CD8-positive, alpha-beta memory T cell (primary cell): ENCODE measurements at regions not wholly inside any gene's neighbourhood (a gene's known extent, or its start where the extent isn't known, plus 50 kb on each side); places are given as distances from the start of the nearest gene placed in this dataset.
A peak's percentile ranks its signal among the peaks of the same experiment; 100 is the strongest.
"Not testable (repeated sequence)": the region's sequence is repeated elsewhere in the genome, so short reads cannot be mapped to it uniquely, and the experiment has no call there.

Experiments
- CTCF ChIA-PET: fragments of 350-600 bp; sonication (Branson Sonifier 250); formaldehyde crosslinking; loops from one replicate; lab custom pipeline; 2021; ENCODE audit warnings: antibody characterized with exemption; lab: Charles Lee
- POLR2A ChIA-PET: fragments of 350-600 bp; sonication (Branson Sonifier 250); formaldehyde crosslinking; loops from one replicate; lab custom pipeline; 2021; ENCODE audit warnings: antibody characterized with exemption; lab: Charles Lee
- DNase-seq, 5 donors: peaks; one replicate each; pipeline versions ENCODE4 v3.0.0 to v3.0.0-alpha.2; 2020 to 2022; ENCODE audit warnings: mixed read lengths in 1 of 5
- H3K27ac ChIP-seq: one replicate; pipeline ENCODE4 v1.7.0; 2013; ENCODE audit warnings: low read depth, mild to moderate bottlenecking, low read length, moderate library complexity
- H3K27me3 ChIP-seq: 2 replicates; pipeline ENCODE4 v1.7.0; 2013; ENCODE audit warnings: low read length, mild to moderate bottlenecking; ENCODE audit not compliant: insufficient read depth, poor library complexity, severe bottlenecking
- H3K36me3 ChIP-seq: 2 replicates; pipeline ENCODE4 v1.7.0; 2013; ENCODE audit warnings: mild to moderate bottlenecking, low read length, moderate library complexity; ENCODE audit not compliant: insufficient read depth
- H3K4me1 ChIP-seq: 2 replicates; pipeline ENCODE4 v1.7.0; 2013; ENCODE audit warnings: mild to moderate bottlenecking, low read length, moderate library complexity; ENCODE audit not compliant: insufficient read depth
- H3K4me3 ChIP-seq: 2 replicates; pipeline ENCODE4 v1.7.0; 2013; ENCODE audit warnings: mild to moderate bottlenecking, low read length
- H3K9me3 ChIP-seq: 2 replicates; pipeline ENCODE4 v1.7.0; 2013; ENCODE audit warnings: mild to moderate bottlenecking, low read length
- H3K27ac Mint-ChIP-seq, 8 donors: one replicate each; pipeline ENCODE4 v1.8.0; 2020 to 2021; ENCODE audit warnings: mixed read lengths in 8 of 8, mild to moderate bottlenecking in 6 of 8, inconsistent platforms in 3 of 8, moderate library complexity in 3 of 8
- H3K27me3 Mint-ChIP-seq, 2 donors: one replicate each; pipeline ENCODE4 v1.8.0; 2020 to 2021; ENCODE audit warnings: mixed read lengths in 2 of 2, mild to moderate bottlenecking in 1 of 2, moderate library complexity in 1 of 2
- H3K36me3 Mint-ChIP-seq, 3 donors: one replicate each; pipeline ENCODE4 v1.8.0; 2020 to 2021; ENCODE audit warnings: mixed read lengths in 3 of 3, inconsistent platforms in 1 of 3, mild to moderate bottlenecking in 1 of 3
- H3K4me1 Mint-ChIP-seq, 3 donors: one replicate each; pipeline ENCODE4 v1.8.0; 2020 to 2021; ENCODE audit warnings: mixed read lengths in 3 of 3, inconsistent platforms in 1 of 3, mild to moderate bottlenecking in 1 of 3
- H3K4me3 Mint-ChIP-seq, 7 donors: one replicate each; pipeline ENCODE4 v1.8.0; 2020 to 2021; ENCODE audit warnings: mixed read lengths in 7 of 7, mild to moderate bottlenecking in 6 of 7, moderate library complexity in 4 of 7, inconsistent platforms in 2 of 7
- H3K9me3 Mint-ChIP-seq, 5 donors: one replicate each; pipeline ENCODE4 v1.8.0; 2020 to 2022; ENCODE audit warnings: mixed read lengths in 5 of 5, mild to moderate bottlenecking in 3 of 5, moderate library complexity in 2 of 5, inconsistent platforms in 1 of 5

- H3K27ac ChIP-seq, H3K4me1 Mint-ChIP-seq, H3K4me3 Mint-ChIP-seq, DNase-seq, H3K27me3 ChIP-seq, H3K27me3 Mint-ChIP-seq, POLR2A ChIA-PET, H3K4me1 ChIP-seq, H3K9me3 ChIP-seq, H3K36me3 ChIP-seq, CTCF ChIA-PET, H3K36me3 Mint-ChIP-seq, H3K4me3 ChIP-seq, H3K9me3 Mint-ChIP-seq, H3K27ac Mint-ChIP-seq: not testable (repeated sequence)
Measured at GRCh38 chr21:6428498-6429092, 4092.8 kb upstream of the TPTE start.

GRCh38 chr21:6429924-6430323, 4091.5 kb upstream of the TPTE start:
- H3K4me1 ChIP-seq, H3K36me3 Mint-ChIP-seq, H3K36me3 ChIP-seq, H3K4me3 ChIP-seq, DNase-seq, POLR2A ChIA-PET, H3K4me1 Mint-ChIP-seq, H3K27ac ChIP-seq, H3K27me3 ChIP-seq, H3K4me3 Mint-ChIP-seq, H3K27ac Mint-ChIP-seq, H3K9me3 Mint-ChIP-seq, H3K27me3 Mint-ChIP-seq, H3K9me3 ChIP-seq, CTCF ChIA-PET: not testable (repeated sequence)

- H3K4me1 Mint-ChIP-seq, H3K9me3 ChIP-seq, CTCF ChIA-PET, H3K4me1 ChIP-seq, H3K4me3 ChIP-seq, H3K36me3 ChIP-seq, DNase-seq, H3K27me3 ChIP-seq, H3K9me3 Mint-ChIP-seq, H3K27ac Mint-ChIP-seq, POLR2A ChIA-PET, H3K27ac ChIP-seq, H3K27me3 Mint-ChIP-seq, H3K4me3 Mint-ChIP-seq, H3K36me3 Mint-ChIP-seq: not testable (repeated sequence)
Measured at GRCh38 chr21:6433149-6433548, 4088.2 kb upstream of the TPTE start.

GRCh38 chr21:6436205-6436604, 4085.2 kb upstream of the TPTE start:
- H3K9me3 ChIP-seq, H3K27me3 ChIP-seq, H3K27ac ChIP-seq, H3K36me3 Mint-ChIP-seq, H3K27me3 Mint-ChIP-seq, H3K4me1 ChIP-seq, H3K4me3 Mint-ChIP-seq, H3K4me3 ChIP-seq, H3K27ac Mint-ChIP-seq, H3K9me3 Mint-ChIP-seq, POLR2A ChIA-PET, CTCF ChIA-PET, H3K36me3 ChIP-seq, H3K4me1 Mint-ChIP-seq: not testable (repeated sequence)
- DNase-seq = peak in 1 of 5 donors; percentile 28

- H3K4me1 ChIP-seq, H3K27ac ChIP-seq, CTCF ChIA-PET, H3K9me3 ChIP-seq, H3K4me3 ChIP-seq, H3K27me3 Mint-ChIP-seq, H3K4me1 Mint-ChIP-seq, DNase-seq, H3K9me3 Mint-ChIP-seq, H3K36me3 ChIP-seq, H3K27me3 ChIP-seq, POLR2A ChIA-PET, H3K36me3 Mint-ChIP-seq: not testable (repeated sequence)
- Mint-ChIP-seq H3K27ac (peak overlapping the region in 2 of 8 donors; percentile 50 to 51), H3K4me3 (peak overlapping the region in 3 of 7 donors; percentile 39 to 58 (median 52))
Measured at GRCh38 chr21:6436971-6437833, 4084.2 kb upstream of the TPTE start.

- H3K4me3 ChIP-seq, H3K27me3 Mint-ChIP-seq, H3K36me3 ChIP-seq, POLR2A ChIA-PET, H3K4me3 Mint-ChIP-seq, H3K4me1 Mint-ChIP-seq, H3K4me1 ChIP-seq, H3K36me3 Mint-ChIP-seq, H3K27me3 ChIP-seq, H3K9me3 Mint-ChIP-seq, H3K27ac Mint-ChIP-seq, DNase-seq, H3K27ac ChIP-seq, CTCF ChIA-PET, H3K9me3 ChIP-seq: not testable (repeated sequence)
Measured at GRCh38 chr21:6437834-6438187, 4083.6 kb upstream of the TPTE start.

- H3K4me3 Mint-ChIP-seq, H3K4me1 ChIP-seq, H3K9me3 ChIP-seq, H3K27me3 ChIP-seq, H3K27ac Mint-ChIP-seq, DNase-seq, POLR2A ChIA-PET, H3K4me1 Mint-ChIP-seq, H3K36me3 Mint-ChIP-seq, H3K27ac ChIP-seq, CTCF ChIA-PET, H3K9me3 Mint-ChIP-seq, H3K36me3 ChIP-seq, H3K27me3 Mint-ChIP-seq, H3K4me3 ChIP-seq: not testable (repeated sequence)
Measured at GRCh38 chr21:6439058-6439457, 4082.3 kb upstream of the TPTE start.

GRCh38 chr21:6454648-6455340, 4066.6 kb upstream of the TPTE start:
- POLR2A ChIA-PET, H3K4me3 Mint-ChIP-seq, H3K27me3 ChIP-seq, H3K4me1 Mint-ChIP-seq, H3K27ac Mint-ChIP-seq, H3K27ac ChIP-seq, H3K36me3 Mint-ChIP-seq, CTCF ChIA-PET, H3K4me1 ChIP-seq, H3K27me3 Mint-ChIP-seq, H3K4me3 ChIP-seq, H3K9me3 Mint-ChIP-seq, H3K9me3 ChIP-seq, DNase-seq, H3K36me3 ChIP-seq: not testable (repeated sequence)
